ENCODE measurements at regions not wholly inside any gene's neighbourhood (a gene's known extent, or its start where the extent isn't known, plus 50 kb on each side); places are given as distances from the start of the nearest gene placed in this dataset.

GRCh38 chr2:104378853-104379374 lies 475.0 kb upstream of the POU3F3 start:
- TF ChIP-seq CTCF (IDR thresholded peaks at IDR 0.05), result no peak
- no peak for TF ChIP-seq EZH2phosphoT487 (IDR thresholded peaks at IDR 0.05)
- TF ChIP-seq EZH2 (IDR thresholded peaks at IDR 0.05), result no peak

All from neural progenitor cell (in vitro differentiated cells).